HL-60 (cell line): ENCODE measurements at regions not wholly inside any gene's neighbourhood (a gene's known extent, or its start where the extent isn't known, plus 50 kb on each side); places are given as distances from the start of the nearest gene placed in this dataset.

ENCODE experiments used
- DNase-seq, 2 experiments: peaks; one replicate each; pipeline ENCODE4 v3.0.0-alpha.2; 2010 to 2020; ENCODE audit warnings: low read depth in 1 of 2, low spot score in 1 of 2
- H3K27ac ChIP-seq: fragments of 250-450 bp; sonication (Bioruptor Pico); replicated peaks from 2 replicates; pipeline ENCODE4 v1.5.1; 2020; ENCODE audit warnings: mild to moderate bottlenecking, moderate library complexity
- H3K27me3 ChIP-seq: fragments of 250-450 bp; sonication (Bioruptor Pico); 2 replicates; pipeline ENCODE4 v1.5.1; 2021; ENCODE audit warnings: mild to moderate bottlenecking, moderate library complexity; ENCODE audit not compliant: insufficient read depth, poor library complexity, severe bottlenecking
- H3K4me3 ChIP-seq: replicated peaks from 2 replicates; pipeline ENCODE4 v1.5.1; 2011; ENCODE audit warnings: mild to moderate bottlenecking, control low read depth, low read length; ENCODE audit not compliant: insufficient read depth
- GABPA ChIP-seq: IDR thresholded peaks from 2 replicates; pipeline ENCODE4 v1.6.1; 2012; ENCODE audit warnings: low read depth
- POLR2AphosphoS5 ChIP-seq: IDR thresholded peaks from 2 replicates; pipeline ENCODE4 v1.6.1; 2012; ENCODE audit warnings: low read depth
- REST ChIP-seq: IDR thresholded peaks from 2 replicates; pipeline ENCODE4 v1.6.1; 2012; ENCODE audit warnings: low read depth; ENCODE audit not compliant: insufficient replicate concordance
- SPI1 ChIP-seq: IDR thresholded peaks from 2 replicates; pipeline ENCODE4 v1.6.1; 2012; ENCODE audit warnings: low read depth, mild to moderate bottlenecking, borderline replicate concordance
- TF ChIP-seq, protein P1 (sequence below): IDR thresholded peaks from one replicate; pipeline ENCODE4 v1.5.1; 2011; ENCODE audit warnings: low read length, control low read depth, inconsistent platforms; ENCODE audit not compliant: insufficient read depth

- Histone ChIP-seq H3K4me3 (no peak overlapping the region), H3K27me3 (no peaks in the 10 kb centered on the region), H3K27ac (no peak overlapping the region)
- TF ChIP-seq, protein P1, sequence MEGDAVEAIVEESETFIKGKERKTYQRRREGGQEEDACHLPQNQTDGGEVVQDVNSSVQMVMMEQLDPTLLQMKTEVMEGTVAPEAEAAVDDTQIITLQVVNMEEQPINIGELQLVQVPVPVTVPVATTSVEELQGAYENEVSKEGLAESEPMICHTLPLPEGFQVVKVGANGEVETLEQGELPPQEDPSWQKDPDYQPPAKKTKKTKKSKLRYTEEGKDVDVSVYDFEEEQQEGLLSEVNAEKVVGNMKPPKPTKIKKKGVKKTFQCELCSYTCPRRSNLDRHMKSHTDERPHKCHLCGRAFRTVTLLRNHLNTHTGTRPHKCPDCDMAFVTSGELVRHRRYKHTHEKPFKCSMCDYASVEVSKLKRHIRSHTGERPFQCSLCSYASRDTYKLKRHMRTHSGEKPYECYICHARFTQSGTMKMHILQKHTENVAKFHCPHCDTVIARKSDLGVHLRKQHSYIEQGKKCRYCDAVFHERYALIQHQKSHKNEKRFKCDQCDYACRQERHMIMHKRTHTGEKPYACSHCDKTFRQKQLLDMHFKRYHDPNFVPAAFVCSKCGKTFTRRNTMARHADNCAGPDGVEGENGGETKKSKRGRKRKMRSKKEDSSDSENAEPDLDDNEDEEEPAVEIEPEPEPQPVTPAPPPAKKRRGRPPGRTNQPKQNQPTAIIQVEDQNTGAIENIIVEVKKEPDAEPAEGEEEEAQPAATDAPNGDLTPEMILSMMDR, result no peak
- TF ChIP-seq POLR2AphosphoS5 (no peak), SPI1 (no peak), REST (no peak), GABPA (no peak)
- DNase-seq, result no peak
Observed at GRCh38 chr1:29842130-29842529, 605.8 kb downstream of the PTPRU start.

DNA sequence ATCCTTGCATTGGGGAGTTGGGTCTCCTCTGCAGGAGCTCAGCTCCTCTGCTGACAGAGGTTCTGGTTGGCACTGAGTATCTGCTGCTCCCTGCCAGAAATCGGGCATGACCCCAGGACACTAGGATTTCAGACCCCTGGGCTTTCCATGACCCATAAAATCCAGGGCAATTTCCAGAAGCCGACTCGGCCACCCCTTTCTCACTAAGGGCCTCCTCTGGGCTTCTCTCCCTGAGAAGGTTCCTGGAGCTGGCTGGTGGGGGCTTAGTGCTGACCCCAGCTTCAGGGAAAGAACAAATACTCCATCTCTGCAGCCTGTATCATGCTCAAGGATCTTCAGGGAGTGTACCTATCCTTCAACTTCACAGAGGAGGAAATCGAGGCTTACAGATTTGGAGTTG is 603.4 kb downstream of the PTPRU start:
- TF ChIP-seq POLR2AphosphoS5, result no peak
- TF ChIP-seq REST, result no peak
- TF ChIP-seq SPI1, result no peak
- no peak for TF ChIP-seq GABPA
- TF ChIP-seq, protein P1, result no peak
- DNase-seq, result no peak
- Histone ChIP-seq H3K27ac (no peak overlapping the region), H3K27me3 (no peaks in the 10 kb centered on the region), H3K4me3 (no peak overlapping the region)

- DNase-seq, result no peak
- TF ChIP-seq POLR2AphosphoS5 (no peak), GABPA (no peak), REST (no peak), SPI1 (no peak)
- TF ChIP-seq, protein P1, result no peak
- Histone ChIP-seq H3K27ac (no peak overlapping the region), H3K27me3 (no peaks in the 10 kb centered on the region), H3K4me3 (no peak overlapping the region)
Observed at GRCh38 chr1:29838738-29839320, 602.5 kb downstream of the PTPRU start.
